HEK293 (cell line): ENCODE measurements at regions not wholly inside any gene's neighbourhood (a gene's known extent, or its start where the extent isn't known, plus 50 kb on each side); places are given as distances from the start of the nearest gene placed in this dataset.

Source experiments
- CTCF ChIA-PET: fragments of 350-600 bp; formaldehyde crosslinking; extraction: SDS; loops from one replicate; lab custom pipeline; 2021; ENCODE audit warnings: antibody characterized with exemption; lab: Yijun Ruan, JAX
- POLR2A ChIA-PET: fragments of 300-600 bp; formaldehyde crosslinking; extraction: SDS; loops from one replicate; lab custom pipeline; 2020; ENCODE audit warnings: antibody characterized with exemption, inconsistent platforms; lab: Yijun Ruan, JAX
- H3K27ac ChIP-seq: fragments of 200-500 bp; sonication (Bioruptor generic); 2 replicates; pipeline ENCODE4 v1.5.1; 2014; ENCODE audit warnings: low read depth, low read length, control low read depth, inconsistent platforms; ENCODE audit errors: extremely low read depth
- H3K36me3 ChIP-seq, 2 experiments: fragments of 200-500 bp in 1 of 2; sonication (Bioruptor generic) in 1 of 2; 1 replicate in 1 of 2; 2 replicates in 1 of 2; pipeline ENCODE4 v1.5.1; 2014 to 2017; ENCODE audit warnings: inconsistent platforms in 2 of 2, low read length in 2 of 2; ENCODE audit not compliant: control insufficient read depth in 2 of 2, insufficient read depth in 1 of 2
- H3K4me1 ChIP-seq: fragments of 200-500 bp; sonication (Bioruptor generic); 2 replicates; pipeline ENCODE4 v1.5.1; 2014; ENCODE audit warnings: mild to moderate bottlenecking, low read length, inconsistent platforms; ENCODE audit not compliant: control insufficient read depth, insufficient read depth
- H3K4me3 ChIP-seq: 2 replicates; pipeline ENCODE4 v1.5.1; 2011; ENCODE audit warnings: low read depth, mild to moderate bottlenecking, control low read depth, low read length, moderate library complexity
- H3K9me3 ChIP-seq: fragments of 200-500 bp; sonication (Bioruptor generic); 2 replicates; pipeline ENCODE4 v1.5.1; 2014; ENCODE audit warnings: low read depth, low read length, inconsistent platforms; ENCODE audit not compliant: control insufficient read depth, insufficient read depth
- BCL11A ChIP-seq: fragments of 450-650 bp; formaldehyde crosslinking; IDR thresholded peaks from 2 replicates; pipeline ENCODE4 v1.5.1; 2016; ENCODE audit warnings: low read depth, missing biosample characterization, missing genetic modification characterization
- GLIS2 ChIP-seq: fragments of 450-650 bp; formaldehyde crosslinking; IDR thresholded peaks from 2 replicates; pipeline ENCODE4 v1.5.1; 2016; ENCODE audit warnings: missing biosample characterization, missing genetic modification characterization
- KLF7 ChIP-seq: fragments of 450-650 bp; formaldehyde crosslinking; IDR thresholded peaks from 2 replicates; pipeline ENCODE4 v1.5.1; 2016; ENCODE audit warnings: missing biosample characterization, missing genetic modification characterization, borderline replicate concordance
- REPIN1 ChIP-seq: fragments of 450-650 bp; formaldehyde crosslinking; IDR thresholded peaks from 2 replicates; pipeline ENCODE4 v1.5.1; 2017; ENCODE audit warnings: missing biosample characterization, missing genetic modification characterization, low read depth
- SCRT2 ChIP-seq: fragments of 450-650 bp; formaldehyde crosslinking; IDR thresholded peaks from 2 replicates; pipeline ENCODE4 v1.5.1; 2016; ENCODE audit warnings: missing biosample characterization, missing genetic modification characterization
- SP2 ChIP-seq: fragments of 450-650 bp; formaldehyde crosslinking; IDR thresholded peaks from 2 replicates; pipeline ENCODE4 v1.5.1; 2016; ENCODE audit warnings: missing biosample characterization, missing genetic modification characterization
- TRIM28 ChIP-seq: IDR thresholded peaks from 2 replicates; pipeline ENCODE4 v1.6.1; 2011; ENCODE audit warnings: low read length, control low read depth, borderline replicate concordance
- WT1 ChIP-seq: fragments of 450-650 bp; formaldehyde crosslinking; IDR thresholded peaks from 2 replicates; pipeline ENCODE4 v1.5.1; 2016; ENCODE audit warnings: missing biosample characterization, missing genetic modification characterization
- ZFP69B ChIP-seq: fragments of 450-650 bp; formaldehyde crosslinking; IDR thresholded peaks from 2 replicates; pipeline ENCODE4 v1.5.1; 2016; ENCODE audit warnings: missing biosample characterization, missing genetic modification characterization
- ZNF155 ChIP-seq: fragments of 450-650 bp; formaldehyde crosslinking; IDR thresholded peaks from 2 replicates; pipeline ENCODE4 v1.5.1; 2016; ENCODE audit warnings: missing biosample characterization, missing genetic modification characterization
- ZNF157 ChIP-seq: fragments of 450-650 bp; formaldehyde crosslinking; IDR thresholded peaks from 2 replicates; pipeline ENCODE4 v1.5.1; 2016; ENCODE audit warnings: missing biosample characterization, missing genetic modification characterization
- ZNF16 ChIP-seq: fragments of 450-650 bp; formaldehyde crosslinking; IDR thresholded peaks from 2 replicates; pipeline ENCODE4 v1.5.1; 2016; ENCODE audit warnings: low read depth, missing biosample characterization, missing genetic modification characterization
- ZNF274 ChIP-seq, 2 experiments: fragments of 200-500 bp in 1 of 2; fragments of 450-650 bp in 1 of 2; sonication (Bioruptor generic) in 1 of 2; formaldehyde crosslinking in 1 of 2; IDR thresholded peaks; 2 replicates each; pipeline versions ENCODE4 v1.5.1 to v1.6.1; 2014 to 2016; ENCODE audit warnings: borderline replicate concordance in 1 of 2, inconsistent platforms in 1 of 2, low read length in 1 of 2, missing biosample characterization in 1 of 2, missing genetic modification characterization in 1 of 2
- ZNF354C ChIP-seq: fragments of 450-650 bp; formaldehyde crosslinking; IDR thresholded peaks from 2 replicates; pipeline ENCODE4 v1.5.1; 2016; ENCODE audit warnings: missing biosample characterization, missing genetic modification characterization, low read depth, borderline replicate concordance
- ZNF426 ChIP-seq: fragments of 450-650 bp; formaldehyde crosslinking; IDR thresholded peaks from 2 replicates; pipeline ENCODE4 v1.5.1; 2017; ENCODE audit warnings: missing biosample characterization, missing genetic modification characterization, mild to moderate bottlenecking, inconsistent platforms, moderate library complexity
- ZNF514 ChIP-seq: fragments of 450-650 bp; formaldehyde crosslinking; IDR thresholded peaks from 2 replicates; pipeline ENCODE4 v1.5.1; 2016; ENCODE audit warnings: missing biosample characterization, missing genetic modification characterization
- ZNF654 ChIP-seq: fragments of 450-650 bp; formaldehyde crosslinking; IDR thresholded peaks from 2 replicates; pipeline ENCODE4 v1.5.1; 2016; ENCODE audit warnings: low read depth, missing biosample characterization, missing genetic modification characterization
- ZNF791 ChIP-seq: fragments of 450-650 bp; formaldehyde crosslinking; IDR thresholded peaks from 2 replicates; pipeline ENCODE4 v1.5.1; 2016; ENCODE audit warnings: missing biosample characterization, missing genetic modification characterization
- ZNF792 ChIP-seq: fragments of 450-650 bp; formaldehyde crosslinking; IDR thresholded peaks from 2 replicates; pipeline ENCODE4 v1.5.1; 2016; ENCODE audit warnings: missing biosample characterization, missing genetic modification characterization
- TF ChIP-seq, protein P1 (sequence below): fragments of 450-650 bp; formaldehyde crosslinking; IDR thresholded peaks from 2 replicates; pipeline ENCODE4 v1.5.1; 2016; ENCODE audit warnings: missing biosample characterization, missing genetic modification characterization
- TF ChIP-seq, protein P2 (sequence below): fragments of 450-650 bp; formaldehyde crosslinking; IDR thresholded peaks from 2 replicates; pipeline ENCODE4 v1.5.1; 2017; ENCODE audit warnings: missing biosample characterization, missing genetic modification characterization
- TF ChIP-seq, protein P3 (sequence below): fragments of 450-650 bp; formaldehyde crosslinking; IDR thresholded peaks from 2 replicates; pipeline ENCODE4; 2016; ENCODE audit warnings: missing biosample characterization, missing genetic modification characterization

DNA sequence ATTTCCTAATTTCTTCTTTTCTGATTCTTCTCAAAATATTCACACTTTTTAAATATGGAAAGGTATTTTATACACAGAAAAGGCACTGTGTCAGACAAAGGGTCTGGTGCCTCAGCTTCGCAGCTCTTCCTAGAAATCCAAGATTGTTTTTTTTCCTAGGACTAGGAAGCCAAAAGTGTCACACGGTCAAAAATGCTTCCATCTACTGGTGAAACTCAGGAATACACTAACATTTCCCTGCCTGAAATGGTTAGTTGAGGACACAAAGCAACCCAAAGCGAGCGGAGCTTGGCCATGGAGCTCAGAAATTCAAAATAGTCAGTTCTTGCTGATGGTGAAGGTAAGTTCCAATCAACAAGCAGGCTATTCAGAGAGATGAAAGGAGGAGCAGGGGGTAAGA is 426.5 kb upstream of the RASGRP1 start:
- CTCF ChIA-PET = interaction anchor here (0.5 to 3.0 kb wide), 12 partner anchors 8 to 333 kb away, joined by 3 to 20 read pairs (median 4); no protein-coding TSS in a partner anchor
- TF ChIP-seq ZNF654 (tag by site-specific recombination) = peak; percentile 14; the same call in 1 of the 2 replicates
- TF ChIP-seq TRIM28 = no peak
- Histone ChIP-seq H3K27ac (no peak overlapping the region), H3K4me1 (no peaks in the 10 kb centered on the region), H3K9me3 (no peaks in the 10 kb centered on the region), H3K4me3 (no peak overlapping the region), H3K36me3 (no peaks in the 10 kb centered on the region)
- POLR2A ChIA-PET = no interaction called here

DNA sequence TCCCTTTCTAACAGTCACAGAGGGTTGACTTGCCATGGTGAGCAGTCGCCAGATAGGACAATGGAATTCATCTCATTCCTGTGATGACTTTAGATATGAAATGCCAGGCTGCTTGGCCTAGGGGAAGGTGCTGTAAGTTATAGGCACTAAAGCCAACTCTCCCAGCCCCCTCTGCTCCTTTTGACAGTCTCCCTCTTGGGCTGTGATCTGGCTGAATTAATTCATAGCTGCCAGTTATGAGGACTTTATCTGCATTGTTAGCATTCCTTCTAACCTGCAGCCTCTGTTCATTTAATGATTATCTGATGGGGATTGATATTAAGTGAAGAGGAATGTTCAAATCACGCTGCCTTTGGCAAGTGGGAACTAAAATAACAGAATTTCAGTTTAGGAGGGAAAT is 427.1 kb upstream of the RASGRP1 start:
- no peaks in the 10 kb centered on the region for H3K36me3 ChIP-seq
- POLR2A ChIA-PET = no interaction called here
- no peak overlapping the region for H3K27ac ChIP-seq
- no peaks in the 10 kb centered on the region for H3K4me1 ChIP-seq
- TF ChIP-seq ZNF155 (tag by site-specific recombination) (no peak), SCRT2 (tag by site-specific recombination) (no peak), WT1 (tag by site-specific recombination) (no peak), ZNF274 (IDR thresholded peaks at IDR 0.05; ENCODE audit: low read length) (no peak), ZNF274 (tag by site-specific recombination; IDR thresholded peaks at IDR 0.05; ENCODE audit: borderline replicate concordance) (no peak), BCL11A (no peak), ZNF157 (tag by site-specific recombination) (no peak), ZNF792 (no peak), ZNF16 (tag by site-specific recombination) (no peak), ZNF791 (no peak), ZNF426 (no peak)
- TF ChIP-seq, protein P1, sequence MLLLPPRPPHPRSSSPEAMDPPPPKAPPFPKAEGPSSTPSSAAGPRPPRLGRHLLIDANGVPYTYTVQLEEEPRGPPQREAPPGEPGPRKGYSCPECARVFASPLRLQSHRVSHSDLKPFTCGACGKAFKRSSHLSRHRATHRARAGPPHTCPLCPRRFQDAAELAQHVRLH (tag by site-specific recombination) = no peak
- TF ChIP-seq, protein P2, sequence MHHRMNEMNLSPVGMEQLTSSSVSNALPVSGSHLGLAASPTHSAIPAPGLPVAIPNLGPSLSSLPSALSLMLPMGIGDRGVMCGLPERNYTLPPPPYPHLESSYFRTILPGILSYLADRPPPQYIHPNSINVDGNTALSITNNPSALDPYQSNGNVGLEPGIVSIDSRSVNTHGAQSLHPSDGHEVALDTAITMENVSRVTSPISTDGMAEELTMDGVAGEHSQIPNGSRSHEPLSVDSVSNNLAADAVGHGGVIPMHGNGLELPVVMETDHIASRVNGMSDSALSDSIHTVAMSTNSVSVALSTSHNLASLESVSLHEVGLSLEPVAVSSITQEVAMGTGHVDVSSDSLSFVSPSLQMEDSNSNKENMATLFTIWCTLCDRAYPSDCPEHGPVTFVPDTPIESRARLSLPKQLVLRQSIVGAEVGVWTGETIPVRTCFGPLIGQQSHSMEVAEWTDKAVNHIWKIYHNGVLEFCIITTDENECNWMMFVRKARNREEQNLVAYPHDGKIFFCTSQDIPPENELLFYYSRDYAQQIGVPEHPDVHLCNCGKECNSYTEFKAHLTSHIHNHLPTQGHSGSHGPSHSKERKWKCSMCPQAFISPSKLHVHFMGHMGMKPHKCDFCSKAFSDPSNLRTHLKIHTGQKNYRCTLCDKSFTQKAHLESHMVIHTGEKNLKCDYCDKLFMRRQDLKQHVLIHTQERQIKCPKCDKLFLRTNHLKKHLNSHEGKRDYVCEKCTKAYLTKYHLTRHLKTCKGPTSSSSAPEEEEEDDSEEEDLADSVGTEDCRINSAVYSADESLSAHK (tag by site-specific recombination) = no peak
- TF ChIP-seq, protein P3, sequence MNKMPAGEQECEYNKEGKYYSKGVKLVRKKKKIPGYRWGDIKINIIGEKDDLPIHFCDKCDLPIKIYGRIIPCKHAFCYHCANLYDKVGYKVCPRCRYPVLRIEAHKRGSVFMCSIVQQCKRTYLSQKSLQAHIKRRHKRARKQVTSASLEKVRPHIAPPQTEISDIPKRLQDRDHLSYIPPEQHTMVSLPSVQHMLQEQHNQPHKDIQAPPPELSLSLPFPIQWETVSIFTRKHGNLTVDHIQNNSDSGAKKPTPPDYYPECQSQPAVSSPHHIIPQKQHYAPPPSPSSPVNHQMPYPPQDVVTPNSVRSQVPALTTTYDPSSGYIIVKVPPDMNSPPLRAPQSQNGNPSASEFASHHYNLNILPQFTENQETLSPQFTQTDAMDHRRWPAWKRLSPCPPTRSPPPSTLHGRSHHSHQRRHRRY (tag by site-specific recombination) = no peak
- CTCF ChIA-PET = interaction anchor here (0.5 to 3.0 kb wide), 10 partner anchors 8 to 334 kb away, joined by 3 to 20 read pairs (median 4); no protein-coding TSS in a partner anchor
- H3K4me3 ChIP-seq = no peak overlapping the region
- no peaks in the 10 kb centered on the region for H3K9me3 ChIP-seq

DNA sequence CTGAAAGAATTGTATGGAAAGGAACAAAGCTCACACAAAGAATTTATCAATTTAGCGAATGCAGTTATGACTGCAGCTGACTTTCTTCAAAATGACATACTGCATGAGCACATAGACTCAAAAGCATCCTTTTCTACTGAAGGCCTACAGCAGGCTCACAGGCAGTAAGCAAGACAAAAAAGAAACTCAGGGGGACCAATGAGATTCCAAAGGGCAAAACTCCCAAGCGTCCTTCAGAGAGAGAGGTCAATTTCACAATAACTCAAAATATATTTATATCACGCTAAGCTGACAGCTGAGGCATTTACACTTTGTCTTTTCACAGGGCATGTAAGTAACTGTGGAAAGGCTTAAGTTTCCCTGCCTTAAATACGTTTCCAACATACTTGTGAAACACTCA is 427.9 kb upstream of the RASGRP1 start:
- no peaks in the 10 kb centered on the region for H3K4me1 ChIP-seq
- no peak overlapping the region for H3K27ac ChIP-seq
- ChIA-PET CTCF (interaction anchor here (0.9 to 3.0 kb wide), 2 partner anchors 172 to 176 kb away, joined by 4 to 20 read pairs; no protein-coding TSS in a partner anchor), POLR2A (no interaction called here)
- no peaks in the 10 kb centered on the region for H3K36me3 ChIP-seq
- no peaks in the 10 kb centered on the region for H3K9me3 ChIP-seq
- TF ChIP-seq REPIN1 (no peak), ZNF354C (tag by site-specific recombination) (no peak), ZNF514 (tag by site-specific recombination) (no peak), SCRT2 (tag by site-specific recombination) (no peak), GLIS2 (tag by site-specific recombination) (no peak), SP2 (no peak), KLF7 (tag by site-specific recombination) (no peak), ZFP69B (tag by site-specific recombination) (no peak)
- no peak overlapping the region for H3K4me3 ChIP-seq
